ENCODE measurements at regions not wholly inside any gene's neighbourhood (a gene's known extent, or its start where the extent isn't known, plus 50 kb on each side); places are given as distances from the start of the nearest gene placed in this dataset.
A peak's percentile ranks its signal among the peaks of the same experiment; 100 is the strongest.

- TF ChIP-seq CTCF (conservative IDR thresholded peaks at IDR 0.05; ENCODE audit: low read depth, low read length), result no peak
- H3K4me3 ChIP-seq (ENCODE audit: low read length), result no peak overlapping the region
- DNase-seq (ENCODE audit: low read depth), result no peak
These were observed 262.6 kb downstream of the MAF start for GRCh38 chr16:79337906-79338305.

DNA sequence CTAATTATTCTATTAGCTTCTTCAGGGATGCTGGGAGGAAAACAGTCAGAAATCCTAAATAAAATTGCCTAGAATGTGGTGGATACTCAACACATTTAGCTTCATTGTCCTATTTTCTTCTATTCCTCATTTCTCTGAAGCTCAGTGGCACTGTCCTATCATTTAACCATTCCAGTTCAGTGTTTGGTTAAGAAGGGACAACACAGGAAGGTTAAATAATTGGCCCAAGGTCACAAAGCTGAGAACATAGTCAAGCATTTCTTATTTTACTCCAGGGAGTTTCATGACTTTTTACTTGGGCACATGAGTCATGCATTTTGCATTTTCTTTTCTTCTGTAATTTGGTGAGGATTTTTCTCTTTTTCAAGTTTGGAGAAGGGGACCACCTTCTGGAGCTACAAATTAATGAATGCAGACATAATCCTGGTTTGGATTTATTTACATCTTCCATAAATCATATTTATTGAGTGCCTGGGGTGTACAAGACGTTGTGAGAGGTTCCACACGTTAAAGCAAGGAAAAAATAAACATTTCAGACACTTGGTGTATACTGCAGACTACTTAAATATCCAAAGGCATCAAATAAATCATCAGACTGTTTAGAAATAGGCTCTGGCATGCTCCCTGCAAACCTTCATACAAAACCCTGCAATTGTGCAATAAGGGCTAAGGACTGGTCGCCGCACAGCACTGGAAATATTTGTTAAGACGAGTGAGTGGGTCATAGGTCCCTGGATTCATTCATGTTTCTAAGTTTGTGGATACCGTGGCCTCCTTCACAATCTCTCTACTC, 263.9 kb downstream of the MAF start:
- no peak overlapping the region for H3K4me3 ChIP-seq (ENCODE audit: low read length)
- DNase-seq (ENCODE audit: low read depth), result no peak
- no peak for TF ChIP-seq CTCF (conservative IDR thresholded peaks at IDR 0.05; ENCODE audit: low read depth, low read length)

- DNase-seq (ENCODE audit: low read depth), result no peak
- H3K4me3 ChIP-seq (ENCODE audit: low read length), result no peak overlapping the region
- peak; percentile 36 for TF ChIP-seq CTCF (conservative IDR thresholded peaks at IDR 0.05; ENCODE audit: low read depth, low read length)
These were observed 266.4 kb downstream of the MAF start for GRCh38 chr16:79334127-79334526.

GRCh38 chr16:79331066-79331465, 269.5 kb downstream of the MAF start:
- no peak for DNase-seq (ENCODE audit: low read depth)
- no peak for TF ChIP-seq CTCF (conservative IDR thresholded peaks at IDR 0.05; ENCODE audit: low read depth, low read length)
- H3K4me3 ChIP-seq (ENCODE audit: low read length), result no peak overlapping the region

GRCh38 chr16:79329967-79330366, 270.6 kb downstream of the MAF start:
- no peak for TF ChIP-seq CTCF (conservative IDR thresholded peaks at IDR 0.05; ENCODE audit: low read depth, low read length)
- H3K4me3 ChIP-seq (ENCODE audit: low read length), result no peak overlapping the region
- no peak for DNase-seq (ENCODE audit: low read depth)

- no peak for DNase-seq (ENCODE audit: low read depth)
- H3K4me3 ChIP-seq (ENCODE audit: low read length), result no peak overlapping the region
- TF ChIP-seq CTCF (conservative IDR thresholded peaks at IDR 0.05; ENCODE audit: low read depth, low read length), result no peak
These were observed 271.4 kb downstream of the MAF start for GRCh38 chr16:79329166-79329521.

DNA sequence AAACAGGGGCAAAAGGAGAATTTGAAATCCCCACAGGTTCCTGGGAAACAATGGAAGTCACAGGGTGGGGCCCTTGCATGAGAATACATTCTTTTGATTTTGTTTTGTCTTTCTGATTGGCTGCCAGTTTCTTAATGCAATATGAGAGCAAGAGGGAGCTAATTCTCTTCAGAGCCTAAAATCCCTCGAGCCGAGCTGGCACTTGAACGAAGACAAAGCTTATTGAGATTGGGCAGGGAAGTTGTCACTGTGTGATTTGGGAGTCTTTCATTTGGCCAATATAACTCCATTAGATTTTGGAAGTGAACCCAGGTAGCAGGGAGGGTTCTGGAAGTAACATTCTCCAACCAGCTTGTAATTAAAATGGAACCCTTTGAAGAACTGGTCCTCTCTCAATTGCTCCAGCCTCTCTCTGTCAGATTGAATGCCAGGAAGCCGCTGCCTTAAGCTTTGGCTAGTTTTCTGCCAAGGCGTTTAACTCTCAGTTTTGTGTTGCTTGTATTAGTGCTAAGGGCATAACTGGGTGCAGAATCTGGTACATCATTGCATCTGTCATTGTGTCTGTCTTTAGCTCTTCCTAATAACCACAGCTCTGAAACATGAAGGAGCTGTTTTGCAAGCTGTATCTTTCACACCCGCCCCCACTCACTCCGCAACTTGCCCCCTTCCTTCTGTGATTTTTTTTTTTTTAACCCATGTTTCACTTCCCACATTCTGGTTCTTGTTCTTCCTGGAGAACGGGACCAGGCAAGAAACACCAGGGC, 272.0 kb downstream of the MAF start:
- no peak for DNase-seq (ENCODE audit: low read depth)
- H3K4me3 ChIP-seq (ENCODE audit: low read length), result no peak overlapping the region
- no peak for TF ChIP-seq CTCF (conservative IDR thresholded peaks at IDR 0.05; ENCODE audit: low read depth, low read length)

Data from retinal pigment epithelial cell (primary cell).